ENCODE measurements at regions not wholly inside any gene's neighbourhood (a gene's known extent, or its start where the extent isn't known, plus 50 kb on each side); places are given as distances from the start of the nearest gene placed in this dataset.

- no CpG with 5 or more reads among the region's 1 CpG for WGBS (ENCODE audit: insufficient coverage)
- Histone ChIP-seq H4K20me1 (ENCODE audit: insufficient read depth, low read length) (no peaks in the 10 kb centered on the region), H3K9ac (ENCODE audit: insufficient read depth, low read length, poor library complexity, severe bottlenecking) (no peak overlapping the region), H3K4me3 (replicated peaks in 1 of 3; ENCODE audit: low read depth in 2 of 3, low read length in 3 of 3) (no peak overlapping the region), H3K27me3 (ENCODE audit: control insufficient read depth in 2 of 2, insufficient read depth in 2 of 2, low read length in 2 of 2) (no peaks in the 10 kb centered on the region), H2AFZ (ENCODE audit: insufficient read depth, low read depth, low read length, poor library complexity, severe bottlenecking) (no peak overlapping the region), H3K36me3 (replicated peaks in 1 of 2; ENCODE audit: control insufficient read depth in 1 of 2, insufficient read depth in 2 of 2, low read length in 2 of 2) (no peaks in the 10 kb centered on the region), H3K4me1 (ENCODE audit: control insufficient read depth in 1 of 2, insufficient read depth in 2 of 2, low read length in 2 of 2) (no peaks in the 10 kb centered on the region), H3K27ac (ENCODE audit: low read depth in 1 of 2, low read length in 2 of 2) (no peak overlapping the region), H3K9me3 (replicated peaks in 1 of 2; ENCODE audit: control insufficient read depth in 1 of 2, insufficient read depth in 1 of 2, low read length in 2 of 2) (peaks cover 0 to 10% of the 10 kb centered on the region in 2 donors), H3K79me2 (ENCODE audit: insufficient read depth, low read length) (no peaks in the 10 kb centered on the region), H3K4me2 (replicated peaks; ENCODE audit: extremely low read depth, low read length, poor library complexity, severe bottlenecking) (no peak overlapping the region)
- Mint-ChIP-seq H3K4me3 (no peak overlapping the region), H3K27ac (no peak overlapping the region), H3K36me3 (no peaks in the 10 kb centered on the region), H3K4me1 (no peaks in the 10 kb centered on the region), H3K27me3 (ENCODE audit: low read depth in 3 of 3) (peaks cover 0 to 3% (median 2%) of the 10 kb centered on the region in 3 donors), H3K9me3 (peaks cover 7 to 24% (median 15%) of the 10 kb centered on the region in 7 donors)
- intact Hi-C loops (cut with micrococcal nuclease): no loop called here
- no peak for DNase-seq
- no peak for TF ChIP-seq CTCF (IDR thresholded peaks at IDR 0.05)
Observed at GRCh38 chr13:31614704-31615103, 124.6 kb upstream of the RXFP2 start.

GRCh38 chr13:31625115-31625514, 114.2 kb upstream of the RXFP2 start:
- no peak for DNase-seq
- H3K27me3 ChIP-seq (ENCODE audit: control insufficient read depth in 2 of 2, insufficient read depth in 2 of 2, low read length in 2 of 2): peaks cover 2 to 3% of the 10 kb centered on the region in 2 donors
- Mint-ChIP-seq H3K27ac (no peak overlapping the region), H3K27me3 (ENCODE audit: low read depth in 3 of 3) (peaks cover 5 to 13% (median 12%) of the 10 kb centered on the region in 3 donors), H3K4me3 (no peak overlapping the region), H3K9me3 (peaks cover 3 to 16% (median 4%) of the 10 kb centered on the region in 7 donors), H3K36me3 (peaks cover 4 to 9% of the 10 kb centered on the region in 2 donors), H3K4me1 (peaks cover 26% of the 10 kb centered on the region)
- H3K4me2 ChIP-seq (replicated peaks; ENCODE audit: extremely low read depth, low read length, poor library complexity, severe bottlenecking): no peak overlapping the region
- no peak overlapping the region for H3K27ac ChIP-seq (ENCODE audit: low read depth in 1 of 2, low read length in 2 of 2)
- H3K4me1 ChIP-seq (ENCODE audit: control insufficient read depth in 1 of 2, insufficient read depth in 2 of 2, low read length in 2 of 2): peaks cover 13 to 17% of the 10 kb centered on the region in 2 donors
- no peak overlapping the region for H2AFZ ChIP-seq (ENCODE audit: insufficient read depth, low read depth, low read length, poor library complexity, severe bottlenecking)
- no peak overlapping the region for H3K9ac ChIP-seq (ENCODE audit: insufficient read depth, low read length, poor library complexity, severe bottlenecking)
- no peaks in the 10 kb centered on the region for H3K79me2 ChIP-seq (ENCODE audit: insufficient read depth, low read length)
- WGBS (ENCODE audit: insufficient coverage): 89% methylated on average over 1 of the region's 1 CpG
- no peaks in the 10 kb centered on the region for H3K36me3 ChIP-seq (replicated peaks in 1 of 2; ENCODE audit: control insufficient read depth in 1 of 2, insufficient read depth in 2 of 2, low read length in 2 of 2)
- H4K20me1 ChIP-seq (ENCODE audit: insufficient read depth, low read length): no peaks in the 10 kb centered on the region
- TF ChIP-seq CTCF (IDR thresholded peaks at IDR 0.05): no peak
- H3K9me3 ChIP-seq (replicated peaks in 1 of 2; ENCODE audit: control insufficient read depth in 1 of 2, insufficient read depth in 1 of 2, low read length in 2 of 2): peaks cover 0 to 6% of the 10 kb centered on the region in 2 donors
- intact Hi-C loops (cut with micrococcal nuclease): no loop called here
- no peak overlapping the region for H3K4me3 ChIP-seq (replicated peaks in 1 of 3; ENCODE audit: low read depth in 2 of 3, low read length in 3 of 3)
